GM12864 (cell line): ENCODE measurements at regions not wholly inside any gene's neighbourhood (a gene's known extent, or its start where the extent isn't known, plus 50 kb on each side); places are given as distances from the start of the nearest gene placed in this dataset.
"Not testable (repeated sequence)": the region's sequence is repeated elsewhere in the genome, so short reads cannot be mapped to it uniquely, and the experiment has no call there.

Experiments used
- DNase-seq: peaks from one replicate; pipeline ENCODE4 v3.0.0-alpha.2; 2011; ENCODE audit warnings: low read depth
- H3K4me3 ChIP-seq: 2 replicates; pipeline ENCODE4 v1.5.1; 2011; ENCODE audit warnings: mild to moderate bottlenecking, low read depth, low read length, control low read depth
- TF ChIP-seq, protein P1 (sequence below): IDR thresholded peaks from 2 replicates; pipeline ENCODE4 v1.5.1; 2011; ENCODE audit warnings: low read depth, mild to moderate bottlenecking, moderate library complexity, low read length, control low read depth, inconsistent platforms; ENCODE audit errors: missing control alignments

DNA sequence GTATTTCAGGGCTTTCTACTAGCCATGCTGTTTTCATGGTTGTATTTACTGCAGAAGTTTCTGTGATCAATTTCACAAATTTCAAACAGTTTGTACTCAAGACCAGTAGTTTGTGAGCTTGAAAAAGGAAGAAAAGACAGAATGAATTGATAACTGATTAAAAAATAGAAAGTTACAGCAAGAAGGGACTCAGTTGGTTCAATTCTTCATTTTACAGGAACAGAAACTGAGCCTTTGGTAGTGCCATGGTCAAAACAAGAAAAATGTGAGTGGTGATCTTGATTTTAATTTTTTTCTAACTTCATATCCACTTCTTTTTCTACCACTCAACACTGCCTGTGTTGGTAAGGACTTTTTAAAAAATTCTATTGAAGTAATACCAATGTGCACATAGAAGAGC lies 206.6 kb upstream of the NREP start:
- no peak for DNase-seq
- TF ChIP-seq, protein P1, sequence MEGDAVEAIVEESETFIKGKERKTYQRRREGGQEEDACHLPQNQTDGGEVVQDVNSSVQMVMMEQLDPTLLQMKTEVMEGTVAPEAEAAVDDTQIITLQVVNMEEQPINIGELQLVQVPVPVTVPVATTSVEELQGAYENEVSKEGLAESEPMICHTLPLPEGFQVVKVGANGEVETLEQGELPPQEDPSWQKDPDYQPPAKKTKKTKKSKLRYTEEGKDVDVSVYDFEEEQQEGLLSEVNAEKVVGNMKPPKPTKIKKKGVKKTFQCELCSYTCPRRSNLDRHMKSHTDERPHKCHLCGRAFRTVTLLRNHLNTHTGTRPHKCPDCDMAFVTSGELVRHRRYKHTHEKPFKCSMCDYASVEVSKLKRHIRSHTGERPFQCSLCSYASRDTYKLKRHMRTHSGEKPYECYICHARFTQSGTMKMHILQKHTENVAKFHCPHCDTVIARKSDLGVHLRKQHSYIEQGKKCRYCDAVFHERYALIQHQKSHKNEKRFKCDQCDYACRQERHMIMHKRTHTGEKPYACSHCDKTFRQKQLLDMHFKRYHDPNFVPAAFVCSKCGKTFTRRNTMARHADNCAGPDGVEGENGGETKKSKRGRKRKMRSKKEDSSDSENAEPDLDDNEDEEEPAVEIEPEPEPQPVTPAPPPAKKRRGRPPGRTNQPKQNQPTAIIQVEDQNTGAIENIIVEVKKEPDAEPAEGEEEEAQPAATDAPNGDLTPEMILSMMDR = no peak

DNA sequence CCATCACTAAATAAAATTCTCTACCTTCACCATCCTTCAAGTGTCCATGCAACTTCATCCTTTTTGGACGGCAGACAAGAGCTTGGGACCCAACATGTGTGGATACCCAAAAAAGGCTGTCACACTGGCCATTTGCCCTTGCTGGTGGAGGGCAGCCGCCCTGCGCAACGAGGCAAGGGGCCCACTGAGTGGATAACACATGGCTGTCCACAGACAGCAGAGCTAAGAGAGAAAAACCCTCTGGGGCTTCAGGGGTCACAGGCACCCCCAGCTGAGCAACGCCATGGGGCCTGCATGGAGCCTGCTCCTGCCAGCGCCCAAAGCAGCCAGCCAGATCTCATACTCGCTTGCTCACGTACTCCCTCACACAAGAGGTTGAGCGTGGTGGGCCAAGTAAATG lies 205.9 kb upstream of the NREP start:
- no peak overlapping the region for H3K4me3 ChIP-seq
- DNase-seq = no peak
- TF ChIP-seq, protein P1 = no peak

More for the DNA sequence above, 206.6 kb upstream of the NREP start:
- H3K4me3 ChIP-seq = no peak overlapping the region

DNA sequence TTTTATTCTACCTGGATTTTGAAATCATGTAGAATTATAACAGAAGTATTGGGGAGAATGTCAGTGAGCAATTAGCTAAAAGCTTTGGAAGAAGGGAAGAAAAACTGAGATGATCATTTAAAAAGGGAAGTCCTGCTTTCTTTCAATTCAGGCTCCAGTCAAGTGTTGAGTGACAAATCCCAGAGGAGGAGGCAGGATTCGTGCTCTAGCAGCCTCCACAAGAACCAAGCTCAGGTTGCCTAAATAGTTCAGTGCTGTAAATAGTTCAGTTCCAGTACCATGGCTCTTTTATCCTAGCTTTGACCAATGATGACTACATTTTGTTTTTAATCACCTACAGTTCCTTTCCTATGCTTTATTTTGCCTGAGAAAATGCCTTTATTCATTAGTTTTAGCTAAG lies 204.9 kb upstream of the NREP start:
- DNase-seq = no peak
- TF ChIP-seq, protein P1 = no peak
- H3K4me3 ChIP-seq = no peak overlapping the region

DNA sequence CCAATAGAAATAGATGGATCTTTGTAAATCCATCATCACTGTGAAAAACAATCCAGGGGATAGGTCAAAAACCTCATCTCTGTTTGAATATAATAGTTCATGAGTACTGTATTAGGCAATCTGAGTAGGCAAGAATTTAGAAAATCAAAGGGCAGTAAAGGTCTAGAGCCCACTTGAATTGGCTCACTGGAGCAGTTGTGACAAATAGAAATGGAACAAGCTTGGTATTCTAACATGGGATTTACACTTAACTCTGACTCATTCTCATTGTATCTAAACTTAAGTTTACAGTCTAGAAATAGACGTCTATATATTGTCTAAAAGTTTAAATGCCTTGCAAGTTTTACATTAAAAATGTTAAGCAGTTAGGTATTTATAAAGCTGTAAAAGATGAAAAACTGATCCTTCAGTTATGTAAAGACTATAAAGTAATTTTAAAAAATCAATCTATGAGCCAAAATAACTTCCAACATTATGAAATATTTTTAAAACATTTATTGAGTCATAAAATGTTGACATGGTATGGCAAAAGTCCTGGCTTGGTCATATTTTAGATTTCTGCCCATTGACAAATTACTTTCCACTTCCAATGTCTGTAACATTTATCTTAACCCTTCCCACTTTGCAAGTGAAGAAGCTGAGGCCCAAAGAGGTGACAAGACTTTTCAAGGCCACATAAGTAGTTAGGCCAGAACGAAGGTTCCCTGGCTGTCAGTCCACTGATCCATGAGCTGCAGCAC lies 203.7 kb upstream of the NREP start:
- no peak for DNase-seq
- H3K4me3 ChIP-seq = no peak overlapping the region
- TF ChIP-seq, protein P1 = no peak

DNA sequence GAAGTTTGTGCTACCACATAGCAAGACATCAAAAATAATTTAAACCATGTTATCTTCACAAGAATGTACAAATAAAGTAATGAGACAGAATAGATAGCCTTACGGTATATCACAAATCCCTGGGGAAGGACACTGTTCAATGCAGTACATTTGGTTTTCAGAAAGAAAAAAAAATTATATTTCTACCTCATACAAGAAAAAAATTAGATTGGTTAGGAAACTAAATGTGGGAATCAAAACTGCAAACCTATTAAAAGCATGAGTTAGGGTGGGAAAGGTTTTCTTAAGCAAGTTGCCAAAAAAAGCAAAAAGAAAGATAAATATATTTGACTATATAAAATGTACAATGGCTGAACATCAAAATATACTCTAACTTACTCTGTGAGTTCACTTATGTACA lies 201.9 kb upstream of the NREP start:
- TF ChIP-seq, protein P1 = no peak
- DNase-seq = no peak
- no peak overlapping the region for H3K4me3 ChIP-seq

DNA sequence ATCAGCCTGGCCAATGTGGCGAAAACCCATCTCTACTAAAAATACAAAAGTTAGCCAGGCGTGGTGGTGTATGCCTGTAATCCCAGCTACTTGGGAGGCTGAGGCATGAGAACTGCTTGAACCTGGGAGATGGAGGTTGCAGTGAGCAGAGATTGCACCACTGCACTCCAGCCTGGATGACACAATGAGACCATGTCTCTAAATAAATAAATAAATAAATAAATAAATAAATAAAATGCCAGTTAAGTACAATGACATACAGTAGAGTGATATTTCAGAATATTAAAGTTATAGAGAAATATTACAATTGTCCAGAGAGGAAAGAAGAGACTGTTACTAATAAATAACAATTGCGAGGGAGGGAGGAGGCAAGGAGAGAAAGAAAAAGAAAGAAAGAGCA lies 199.8 kb upstream of the NREP start:
- DNase-seq, H3K4me3 ChIP-seq: not testable (repeated sequence)

DNA sequence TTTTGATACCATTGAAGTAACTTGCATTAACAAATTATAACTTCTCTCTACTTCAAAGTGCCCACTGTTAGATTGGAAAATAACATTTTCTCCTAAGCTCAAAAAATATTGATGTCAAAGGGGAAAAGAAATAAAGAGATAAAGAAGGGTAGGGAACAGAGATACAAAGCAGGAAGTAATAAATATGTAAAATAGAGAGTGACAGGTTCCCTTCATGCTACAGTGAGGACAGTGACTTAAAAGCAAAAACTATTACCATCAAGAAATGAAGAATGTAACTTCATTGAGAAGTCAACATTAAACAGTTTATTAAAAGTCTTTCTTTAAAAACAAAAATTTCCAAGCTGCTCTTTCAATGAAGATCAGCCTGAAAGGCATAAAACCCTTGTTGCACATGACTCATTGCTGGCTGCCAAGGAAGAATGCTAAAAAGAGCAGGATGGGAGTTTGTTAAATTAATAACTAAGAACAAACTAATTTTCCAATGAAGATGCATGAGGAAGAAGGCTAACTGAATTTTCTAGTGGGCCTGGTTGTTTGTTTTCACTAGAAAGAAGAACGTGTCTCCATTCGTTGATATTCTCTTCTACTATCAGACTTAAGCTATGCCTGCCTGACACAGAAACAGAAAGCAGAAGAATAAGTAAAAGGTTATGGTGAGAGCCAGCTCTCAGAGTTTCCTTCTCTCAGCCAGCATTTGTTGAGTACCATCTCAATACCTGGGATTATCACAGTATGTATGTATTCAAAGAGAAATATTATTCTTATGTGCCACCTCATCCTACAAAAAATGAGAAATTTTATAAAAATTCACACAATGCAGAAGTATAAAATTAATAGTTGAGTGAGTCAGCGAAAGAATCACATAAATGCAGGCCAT lies 197.8 kb upstream of the NREP start:
- no peak overlapping the region for H3K4me3 ChIP-seq
- no peak for DNase-seq
- TF ChIP-seq, protein P1 = no peak
